ENCODE measurements at regions not wholly inside any gene's neighbourhood (a gene's known extent, or its start where the extent isn't known, plus 50 kb on each side); places are given as distances from the start of the nearest gene placed in this dataset.
A peak's percentile ranks its signal among the peaks of the same experiment; 100 is the strongest.
"Not testable (repeated sequence)": the region's sequence is repeated elsewhere in the genome, so short reads cannot be mapped to it uniquely, and the experiment has no call there.

DNA sequence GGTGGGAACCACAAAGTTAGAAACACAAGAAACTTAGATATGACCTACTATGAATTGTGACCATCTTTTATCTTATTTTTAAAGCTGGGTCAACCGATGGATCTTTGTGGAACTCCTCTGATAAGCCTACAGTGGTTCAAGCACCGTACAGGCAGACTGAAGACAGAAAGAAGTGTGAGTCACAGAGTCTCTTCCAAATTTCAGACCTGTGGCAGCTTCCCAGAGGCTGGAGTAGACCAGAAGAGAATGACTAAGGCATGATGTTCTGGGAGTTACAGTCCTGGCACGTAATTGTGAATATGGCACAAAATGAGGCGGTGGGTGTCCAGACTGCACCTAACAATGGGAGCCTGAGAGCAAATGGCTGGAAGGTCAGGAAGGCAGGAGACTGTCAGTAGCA is 70.0 kb downstream of the LMO4 start:
- DNase-seq, result peak; percentile 66

DNA sequence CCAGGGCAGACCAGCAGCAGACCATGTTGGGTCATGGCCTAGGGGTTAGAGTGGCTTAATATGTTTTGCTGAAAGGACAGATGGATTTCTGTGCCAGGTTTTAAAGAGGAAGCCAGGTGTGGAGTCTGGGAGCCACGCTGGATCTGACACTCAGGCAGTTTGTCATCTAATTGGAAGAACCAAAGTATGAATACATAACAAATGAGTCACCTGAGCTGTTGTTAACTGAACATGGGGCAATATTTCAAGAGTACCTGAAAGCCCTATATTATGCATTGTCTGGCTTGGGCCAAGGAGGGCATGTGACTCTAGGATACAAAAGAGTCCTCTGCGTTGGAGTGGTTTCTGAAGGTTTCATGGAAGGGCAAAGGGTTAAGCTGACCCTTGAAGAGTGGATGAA is 70.6 kb downstream of the LMO4 start:
- DNase-seq, result no peak

DNA sequence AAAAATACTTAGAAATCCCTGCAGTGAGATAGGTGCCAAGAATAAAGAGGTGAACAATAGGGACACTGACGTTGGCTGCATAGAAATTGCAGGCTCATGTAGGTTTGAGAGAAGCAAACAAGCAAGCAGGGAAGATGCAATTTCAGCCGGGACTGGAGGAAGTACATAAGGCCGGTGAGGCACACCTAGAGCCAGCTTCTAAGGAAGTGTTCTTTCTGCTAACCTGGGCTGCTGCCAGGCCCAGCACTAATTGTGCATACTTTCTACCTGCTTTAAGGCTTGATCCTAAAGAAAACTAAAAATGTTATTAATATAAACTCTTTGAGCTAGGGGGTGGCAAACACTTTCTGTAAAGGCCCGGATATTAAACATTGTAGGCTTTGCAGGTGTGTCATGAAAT is 71.0 kb downstream of the LMO4 start:
- DNase-seq, result no peak

DNA sequence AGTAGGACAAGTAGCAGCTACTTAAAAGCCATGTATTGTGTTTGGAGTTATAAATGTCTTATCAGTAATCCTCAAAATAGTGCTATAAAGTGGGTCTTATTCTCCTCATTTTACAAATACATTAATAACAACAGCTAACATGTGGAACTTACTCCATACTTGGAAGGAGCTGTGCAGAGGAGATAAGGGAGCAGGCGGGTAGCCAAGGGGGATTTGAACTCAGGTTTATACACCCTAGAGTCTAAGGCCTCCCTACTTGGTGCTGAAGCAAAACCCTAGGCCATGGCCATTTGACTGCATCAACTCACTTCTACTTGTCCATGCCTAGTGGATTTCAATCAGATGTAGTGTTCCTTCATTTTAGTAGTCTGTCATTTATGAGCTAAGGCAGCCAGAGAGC is 72.1 kb downstream of the LMO4 start:
- DNase-seq, result no peak

DNA sequence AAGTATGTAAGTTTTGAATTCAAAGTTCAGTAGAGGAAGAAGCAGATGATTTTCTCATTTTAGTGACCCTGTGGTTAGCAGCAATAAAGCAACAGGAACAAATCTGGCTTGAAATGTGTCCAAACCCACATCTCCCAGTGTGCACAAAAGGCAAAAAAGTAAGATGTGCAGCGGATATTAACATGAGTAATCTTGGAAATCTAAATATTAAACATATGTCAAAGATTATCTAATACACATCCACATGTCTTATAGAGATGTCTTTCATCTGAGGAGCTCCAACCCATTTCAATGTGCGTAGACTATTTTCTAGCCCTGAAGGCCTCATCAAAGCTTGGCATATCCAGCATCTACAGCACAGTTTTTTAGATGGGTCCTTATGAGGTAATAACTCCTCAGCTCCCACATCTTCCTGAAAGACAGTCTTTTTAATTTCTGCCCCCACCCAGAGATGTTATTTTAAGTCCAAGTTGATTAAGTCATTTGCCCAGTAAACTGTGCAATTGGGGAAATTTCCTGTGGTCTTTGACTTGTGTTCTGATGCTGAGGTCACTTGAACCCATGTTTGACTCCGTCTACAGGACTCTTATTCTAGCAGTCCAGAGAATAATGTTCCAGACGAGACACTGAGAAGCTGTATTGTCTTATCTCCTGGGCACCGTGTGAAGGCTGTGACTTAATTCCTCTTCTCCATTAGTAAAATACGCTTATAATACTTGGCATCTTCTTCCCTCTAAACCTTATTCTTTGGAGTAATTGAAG is 73.7 kb downstream of the LMO4 start:
- peak; percentile 76 for DNase-seq

DNA sequence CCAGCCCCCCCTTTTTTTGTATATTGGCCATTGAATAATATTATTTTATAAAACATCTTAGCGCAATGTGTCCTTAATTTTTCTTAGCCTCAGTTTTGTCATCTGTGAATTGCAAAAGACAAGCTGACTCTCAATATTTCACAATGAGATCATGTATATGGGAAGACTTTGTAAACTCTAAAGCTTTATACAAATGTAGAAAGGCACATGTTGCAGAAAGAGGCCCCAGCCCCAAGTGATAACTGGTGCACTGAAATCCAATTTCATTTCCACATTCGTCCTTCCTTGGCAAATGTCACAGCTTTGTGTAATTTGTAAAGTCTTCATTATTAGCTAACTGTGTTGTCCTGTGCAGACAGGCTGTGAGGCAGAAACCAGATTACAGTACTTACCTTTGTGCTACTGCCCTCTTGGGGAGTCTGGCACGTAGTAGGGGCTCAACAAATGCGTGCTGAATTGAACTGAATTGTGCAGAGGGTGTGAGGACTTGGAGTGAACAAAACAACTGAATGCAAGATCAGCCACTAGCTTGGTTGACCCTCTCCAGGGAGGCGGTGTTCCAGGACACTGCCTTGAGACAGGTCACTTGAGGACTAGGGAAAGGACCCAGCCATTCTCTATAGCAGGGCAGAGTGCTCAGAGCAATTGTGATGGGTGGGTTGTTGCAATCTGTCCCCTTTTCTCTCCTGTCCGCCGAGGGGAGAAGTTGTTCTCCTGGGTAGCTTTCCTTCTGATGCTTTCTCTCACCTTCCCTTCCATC is 74.6 kb downstream of the LMO4 start:
- no peak for DNase-seq

DNA sequence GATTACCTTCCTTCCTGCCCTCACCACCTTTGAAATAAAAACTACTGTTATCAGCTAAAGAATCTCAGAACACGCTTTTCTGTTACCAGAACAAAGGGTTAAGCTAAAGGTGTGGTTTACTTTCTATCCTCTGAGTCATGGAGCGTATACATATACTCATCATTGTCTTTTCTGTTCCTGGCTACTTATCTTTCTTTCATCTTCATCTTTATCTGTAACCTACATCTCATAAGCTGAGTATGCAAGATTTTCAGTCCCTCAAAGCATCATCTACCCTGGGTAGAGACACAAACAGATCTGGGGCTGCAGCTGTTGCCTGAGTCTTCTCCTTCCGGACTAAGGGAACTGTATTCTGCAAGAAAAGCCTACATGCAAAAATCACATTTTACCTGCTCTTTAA is 75.6 kb downstream of the LMO4 start:
- DNase-seq, result no peak

DNA sequence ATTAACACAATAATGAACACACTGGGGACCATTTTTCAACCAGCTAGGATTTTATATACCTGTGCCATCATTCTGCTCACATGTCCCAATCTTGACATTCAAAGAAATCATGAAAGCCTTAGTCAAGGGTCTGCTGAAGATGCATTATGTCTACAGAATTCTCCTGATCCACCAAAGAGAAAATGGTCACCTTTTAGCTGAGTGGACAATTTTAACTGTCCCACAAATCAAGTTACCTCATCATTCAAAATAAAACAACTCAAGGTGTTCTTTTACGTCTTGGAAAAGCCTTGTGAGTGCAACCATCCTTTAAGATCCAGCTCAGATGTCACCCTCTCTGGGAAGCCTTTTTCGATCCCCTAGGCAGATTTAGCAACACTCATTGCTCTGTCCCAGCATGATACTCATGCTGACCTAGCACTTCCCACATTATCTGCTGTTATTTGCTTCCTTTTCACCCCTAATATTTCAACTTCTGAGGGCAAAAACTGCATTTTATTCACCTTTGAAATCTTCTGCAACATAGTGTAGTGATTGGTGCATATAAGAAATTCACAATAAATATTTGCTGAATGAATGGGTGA is 80.1 kb downstream of the LMO4 start:
- DNase-seq, result no peak

DNA sequence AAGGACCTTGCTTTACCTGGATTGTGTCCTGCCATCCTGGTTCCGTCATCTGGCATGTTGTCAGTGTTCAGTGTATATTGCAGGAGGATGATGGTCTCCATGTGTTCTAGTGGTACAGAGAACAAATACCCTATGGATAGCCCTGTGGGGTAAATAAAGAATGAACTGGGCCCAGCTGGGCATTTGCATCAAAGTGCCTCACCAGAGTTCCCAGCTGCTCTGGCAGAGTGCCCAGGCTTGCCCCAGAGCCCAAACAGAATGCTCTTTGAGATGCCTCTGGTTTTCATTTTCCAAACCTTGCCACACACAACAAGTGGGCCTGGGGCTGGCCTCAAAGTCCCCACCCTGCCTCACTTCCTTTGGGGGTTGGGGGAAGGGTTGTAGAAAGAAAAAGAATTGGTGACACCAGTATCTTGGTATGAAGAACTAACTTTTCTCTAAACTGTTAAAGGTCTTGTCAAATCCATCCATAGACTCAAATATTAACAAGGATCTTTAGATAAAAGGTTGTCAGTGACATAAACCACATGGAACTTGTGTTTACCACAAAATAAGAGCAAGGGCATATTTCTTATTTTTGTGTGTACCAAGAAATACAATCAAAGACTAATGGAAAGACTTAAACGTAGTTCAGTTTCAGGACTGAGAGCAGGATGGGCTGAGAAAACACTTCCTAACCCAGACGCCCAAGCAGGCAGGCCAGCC is 82.2 kb downstream of the LMO4 start:
- DNase-seq, result peak; percentile 11

DNA sequence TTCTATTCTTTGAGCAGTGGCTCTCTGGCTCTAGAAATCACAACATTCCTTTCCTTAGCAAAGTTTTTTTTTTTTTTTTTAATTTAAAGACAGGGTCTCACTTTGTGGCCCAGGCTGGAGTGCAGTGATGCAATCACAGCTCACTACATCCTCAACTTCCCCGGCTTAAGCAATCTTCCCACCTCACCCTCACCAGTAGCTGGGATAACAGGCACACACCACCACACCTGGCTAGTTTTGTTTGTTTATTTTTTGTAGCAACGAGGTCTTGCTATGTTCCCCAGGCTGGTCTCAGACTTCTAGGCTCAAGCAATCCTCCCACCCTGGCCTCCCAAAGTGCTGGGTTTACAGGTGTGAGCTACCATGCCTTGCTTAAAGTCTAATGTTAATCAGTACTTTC is 85.2 kb downstream of the LMO4 start:
- not testable (repeated sequence) for DNase-seq

DNA sequence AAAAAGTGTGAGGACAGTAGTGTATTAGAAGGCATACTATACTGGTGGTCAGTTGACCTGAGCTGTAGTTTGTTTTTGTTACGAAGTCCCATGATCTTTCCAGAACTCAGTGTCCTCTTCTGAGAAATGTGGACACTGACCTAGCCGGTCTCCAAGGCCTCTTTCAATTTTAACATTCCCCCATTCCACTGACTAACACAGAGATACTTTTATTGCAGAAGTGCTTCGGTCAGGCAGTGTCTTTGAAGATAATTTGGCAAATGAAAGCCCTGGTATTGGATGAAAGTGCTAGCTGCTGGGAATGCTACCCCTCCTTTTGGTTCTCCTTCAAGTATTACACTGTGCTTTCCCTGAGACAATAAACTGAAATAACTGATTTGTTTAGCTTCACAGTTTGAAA is 89.4 kb downstream of the LMO4 start:
- no peak for DNase-seq

DNA sequence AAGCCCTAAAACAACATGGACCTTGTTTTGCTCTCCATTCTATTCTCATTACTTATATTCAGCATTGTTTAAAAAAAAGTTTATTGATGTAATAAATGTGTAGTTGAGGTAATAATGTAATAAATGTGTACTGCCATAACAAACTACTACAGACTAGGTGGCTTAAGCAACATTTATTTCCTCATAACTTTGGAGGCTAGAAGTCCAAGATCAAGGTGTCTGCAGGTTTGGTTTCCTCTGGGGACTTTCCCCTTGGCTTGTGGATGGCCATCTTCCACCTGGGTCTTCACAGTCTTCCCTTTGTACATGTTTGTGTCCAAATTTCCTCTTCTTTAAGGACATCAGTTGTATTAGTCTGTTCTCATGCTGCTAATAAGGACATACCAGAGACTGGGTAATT is 93.1 kb downstream of the LMO4 start:
- DNase-seq, result no peak

DNA sequence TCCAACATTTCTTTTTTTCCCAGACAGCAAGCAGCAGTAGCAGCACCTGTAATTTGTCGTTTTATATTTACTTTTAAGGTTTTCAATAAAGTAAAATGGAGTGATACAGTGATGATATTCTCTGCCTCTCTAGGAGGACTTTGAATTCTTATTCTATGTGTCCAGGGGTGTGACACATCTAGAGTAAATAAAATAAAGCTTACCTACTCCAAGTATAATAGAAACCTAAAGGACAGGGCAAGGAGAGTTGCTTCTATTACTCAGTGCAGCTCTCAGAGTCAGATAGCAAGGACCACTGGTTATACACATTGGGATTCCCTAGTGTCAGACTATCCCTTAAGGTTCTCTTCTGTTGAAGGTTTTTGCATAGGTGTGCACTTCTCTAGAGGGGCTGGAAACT is 95.9 kb downstream of the LMO4 start:
- DNase-seq, result no peak

DNA sequence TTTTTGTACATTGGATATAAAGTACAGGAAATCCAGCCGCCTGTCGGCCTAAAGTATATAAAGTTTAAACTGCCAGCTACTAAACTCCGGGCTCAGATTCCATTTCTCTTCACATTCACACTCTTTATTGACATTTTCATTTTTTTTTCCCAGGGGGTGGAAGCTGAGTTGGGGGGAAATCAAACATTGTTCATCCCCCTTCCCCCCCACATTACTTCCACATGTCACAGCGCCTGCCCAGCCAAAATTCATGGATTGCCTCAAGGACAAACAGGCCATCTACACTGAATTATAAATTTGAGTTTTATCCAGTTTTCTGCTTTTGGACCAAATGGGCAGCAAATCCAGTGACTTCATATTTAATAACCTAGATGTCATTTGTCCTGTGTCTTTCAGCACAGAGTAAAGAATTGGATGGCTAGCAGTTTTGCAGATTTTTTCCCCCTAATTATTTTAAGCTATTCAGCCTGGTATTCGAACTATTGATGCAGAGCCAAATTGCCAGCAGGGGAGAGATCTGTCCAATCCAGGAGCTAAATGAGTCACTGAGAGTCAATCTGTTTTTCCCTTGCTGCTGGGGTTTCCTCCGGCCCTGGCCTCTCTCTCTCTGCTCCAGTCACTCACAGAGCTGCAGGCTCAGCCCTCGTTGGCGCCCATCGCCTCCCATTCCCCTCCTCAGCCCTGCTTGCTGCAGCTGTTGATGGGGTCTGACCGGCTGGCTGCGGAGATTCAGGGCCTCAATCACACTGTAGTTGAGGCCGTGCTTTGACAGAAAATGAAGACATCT is 98.0 kb downstream of the LMO4 start:
- DNase-seq, result peak; percentile 63

DNA sequence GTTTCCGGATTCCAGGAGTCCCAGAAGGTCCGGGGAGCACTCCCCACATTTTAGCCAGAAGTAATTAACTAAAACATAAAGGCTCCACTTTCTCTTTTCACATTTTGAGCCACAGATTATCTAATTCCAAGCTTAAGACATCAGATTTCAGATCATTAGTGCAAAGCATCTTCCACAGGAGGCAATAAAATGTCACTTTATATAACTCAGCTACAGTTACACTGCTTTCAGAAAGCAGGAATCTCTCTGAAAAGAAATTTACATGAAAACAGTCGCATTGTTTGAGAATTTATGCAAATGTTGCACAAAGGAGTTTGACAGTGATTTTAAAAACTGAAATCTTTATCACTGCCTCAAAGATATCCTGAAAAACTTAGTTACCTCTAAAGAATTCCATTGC is 99.7 kb downstream of the LMO4 start:
- DNase-seq, result no peak

DNA sequence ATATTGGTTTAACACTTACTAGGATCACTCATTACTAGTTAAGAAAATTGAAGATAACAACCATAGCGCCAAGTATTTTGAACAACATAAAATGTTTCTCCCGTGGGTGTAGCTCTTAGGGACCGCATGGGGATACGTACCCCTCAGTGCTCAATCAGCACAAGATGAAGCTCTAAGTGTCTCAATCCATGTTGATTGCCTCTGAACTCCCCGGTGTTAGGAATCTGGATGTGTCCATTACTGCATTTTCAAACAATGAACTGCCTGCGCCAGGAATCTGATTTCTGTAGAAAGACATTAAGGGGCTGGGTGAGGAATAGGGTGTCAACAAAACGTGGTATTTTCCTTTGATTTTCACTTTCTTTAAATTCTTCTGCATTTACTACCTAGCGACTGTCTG is 100.2 kb downstream of the LMO4 start:
- DNase-seq, result no peak

DNA sequence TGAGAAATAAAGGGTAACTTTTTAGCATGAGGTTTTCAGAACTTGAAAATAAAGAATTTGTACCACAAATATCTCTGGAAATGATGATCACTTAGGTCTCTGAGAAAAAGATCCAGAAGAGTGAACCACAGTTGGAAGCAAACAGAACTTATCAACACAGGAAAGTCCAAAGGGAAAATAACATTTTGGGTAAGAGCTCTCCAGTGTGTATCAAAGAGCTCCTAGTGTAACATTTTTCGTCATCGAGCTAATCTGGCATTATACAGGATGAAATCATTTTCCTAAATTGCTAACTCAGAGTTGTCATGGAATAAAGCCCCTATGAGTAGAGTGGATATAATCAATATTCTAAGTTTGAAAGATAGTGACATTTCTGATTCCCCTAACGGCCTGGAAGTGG is 104.0 kb downstream of the LMO4 start:
- no peak for DNase-seq

DNA sequence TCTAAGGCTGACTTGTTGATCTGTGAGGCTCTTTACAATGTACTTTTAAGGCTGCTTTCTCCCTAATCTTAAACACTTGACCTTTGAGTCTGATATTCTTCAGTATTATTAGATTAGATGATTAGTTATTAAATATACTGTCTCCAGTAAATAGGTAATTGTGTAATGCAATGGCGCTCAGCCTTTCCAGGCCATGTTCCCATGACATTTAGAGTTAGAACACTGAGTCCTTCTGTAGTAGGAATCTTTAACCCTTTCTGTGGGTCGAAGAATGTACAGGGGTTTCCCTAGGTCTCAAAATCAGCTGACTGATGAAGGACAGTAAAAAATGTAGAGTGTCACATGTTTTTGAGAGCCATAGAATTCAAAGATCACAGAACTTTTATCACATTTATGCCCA is 104.4 kb downstream of the LMO4 start:
- DNase-seq, result not testable (repeated sequence)

DNA sequence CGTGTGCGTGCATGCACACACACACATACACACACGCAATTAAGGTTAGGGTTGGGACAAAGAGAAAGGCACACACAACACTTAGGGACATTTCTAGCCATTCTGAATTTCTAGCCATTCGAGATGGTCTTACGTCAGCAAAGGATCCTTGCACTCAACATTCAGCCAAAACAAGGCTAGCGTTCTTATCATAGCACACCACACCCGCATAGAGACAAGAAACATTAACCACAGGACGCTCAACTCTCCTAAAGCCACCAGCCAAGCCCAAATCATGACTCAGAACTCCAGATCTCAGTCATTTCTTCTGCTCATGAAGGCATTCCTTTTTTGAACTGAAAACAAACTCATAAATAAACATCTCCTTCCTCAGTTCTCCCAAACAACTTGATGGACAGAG is 106.8 kb downstream of the LMO4 start:
- DNase-seq, result peak; percentile 34

DNA sequence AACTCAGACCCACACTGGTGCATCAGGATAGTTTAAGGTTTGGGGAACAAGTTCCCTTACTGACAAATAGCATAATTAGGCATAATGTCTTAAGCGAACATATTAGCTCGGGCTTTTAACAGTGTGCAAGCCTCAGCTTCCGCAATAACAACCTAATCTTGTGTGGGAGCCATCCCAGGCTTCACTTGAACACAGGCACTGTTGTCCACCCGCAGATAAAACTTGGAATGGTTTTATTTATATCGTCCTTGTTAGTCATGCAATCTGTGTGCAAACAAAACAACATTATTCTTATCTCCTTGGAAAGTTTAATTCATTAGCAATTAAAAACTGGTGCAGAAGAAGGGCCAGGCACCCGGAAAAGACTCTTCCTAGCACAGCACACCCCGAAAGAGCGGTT is 107.4 kb downstream of the LMO4 start:
- DNase-seq, result not testable (repeated sequence)

DNA sequence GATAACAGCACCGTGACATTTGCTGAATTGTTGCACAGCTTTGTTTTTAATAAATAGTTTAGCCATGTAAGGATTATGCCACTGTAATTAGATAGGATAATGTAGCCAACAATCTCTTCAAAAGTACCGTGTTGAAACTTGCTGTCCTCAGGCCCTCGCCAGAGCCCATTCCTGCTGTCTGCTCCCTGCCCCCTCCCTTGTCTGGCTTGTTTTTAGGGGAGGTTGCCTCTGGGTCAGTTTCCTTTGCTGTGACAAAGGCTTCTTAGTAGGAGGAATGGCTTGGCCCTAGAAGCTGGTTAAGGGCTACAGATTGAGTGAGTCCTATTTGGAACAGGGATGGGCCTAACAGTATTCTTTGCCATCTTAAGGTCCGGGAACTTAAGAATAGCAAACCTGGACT is 107.9 kb downstream of the LMO4 start:
- no peak for DNase-seq

DNA sequence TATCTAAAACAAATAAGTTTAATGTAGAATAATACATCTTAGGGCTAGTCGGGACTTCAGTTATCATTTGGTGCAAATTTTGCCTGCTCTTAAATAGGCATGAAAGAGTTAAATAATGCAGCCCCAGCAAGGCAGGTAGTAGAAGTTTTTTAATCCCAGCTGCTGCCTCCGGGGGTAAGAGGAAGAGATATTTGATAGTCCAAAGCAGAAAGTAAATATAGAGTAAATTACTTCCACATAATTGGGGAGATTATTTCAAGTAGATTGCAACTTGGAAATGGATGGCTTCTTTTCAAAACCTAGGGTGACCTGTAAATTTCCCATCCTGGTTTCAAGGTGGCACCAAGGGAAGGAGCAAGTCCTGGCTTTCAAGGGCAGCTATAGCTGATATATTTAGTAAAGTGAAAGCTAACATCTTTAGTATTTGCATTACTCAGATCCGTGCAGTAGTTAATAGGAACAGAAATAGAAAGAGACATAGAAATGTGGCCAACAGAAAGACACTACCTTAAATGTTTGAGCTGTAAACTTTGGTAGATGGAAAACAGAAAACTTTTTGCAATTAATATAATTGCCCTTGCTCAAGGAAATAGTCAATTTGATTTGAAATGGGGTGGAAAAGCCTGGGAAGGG is 109.1 kb downstream of the LMO4 start:
- DNase-seq, result no peak
